HG03521 (cell line): ENCODE measurements at regions not wholly inside any gene's neighbourhood (a gene's known extent, or its start where the extent isn't known, plus 50 kb on each side); places are given as distances from the start of the nearest gene placed in this dataset.

Experiments
- ATAC-seq: cut with Tn5 transposase; IDR thresholded peaks from one replicate; pipeline ENCODE4 v1.9.1; 2021; ENCODE audit warnings: mild to moderate bottlenecking, moderate library complexity; ENCODE audit not compliant: unreplicated experiment

DNA sequence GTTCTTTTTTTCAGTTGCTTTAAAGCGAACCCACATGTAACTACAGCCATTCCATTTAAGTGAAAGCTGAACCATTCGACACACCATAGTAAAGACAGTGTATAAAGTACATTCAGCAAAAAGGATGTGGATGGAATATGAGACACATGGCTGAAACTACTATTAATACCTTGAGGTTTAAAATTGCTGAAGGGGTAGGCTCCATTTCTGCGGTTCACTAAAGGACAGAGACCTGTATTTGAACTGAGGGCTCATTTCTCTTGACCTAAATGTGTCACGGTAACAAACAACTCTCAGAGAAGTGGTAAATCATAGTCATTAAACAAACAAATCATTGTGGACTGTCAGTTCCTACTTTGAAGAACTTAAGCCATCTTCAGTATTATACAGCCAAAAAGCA, 1085.6 kb upstream of the TENM3 start:
- ATAC-seq, result no peak

DNA sequence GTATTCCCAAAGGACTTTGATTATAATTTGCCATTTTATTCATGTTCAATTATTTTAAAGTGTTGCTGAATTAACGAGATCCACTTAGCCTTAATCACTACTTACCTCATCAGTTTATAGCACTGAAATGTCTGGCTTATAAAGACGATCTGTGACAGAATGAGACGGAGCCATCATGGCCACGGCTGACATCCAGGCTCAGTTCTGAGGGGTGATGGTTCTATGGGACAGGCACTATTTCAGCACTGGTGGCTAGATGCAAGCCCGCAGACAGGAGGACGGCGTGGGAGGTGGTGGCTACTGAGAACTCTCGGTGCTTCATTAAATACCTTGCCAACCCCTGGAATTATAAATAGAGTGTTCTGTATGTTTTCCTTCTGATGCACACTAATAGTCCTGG, 1084.2 kb upstream of the TENM3 start:
- ATAC-seq, result no peak

DNA sequence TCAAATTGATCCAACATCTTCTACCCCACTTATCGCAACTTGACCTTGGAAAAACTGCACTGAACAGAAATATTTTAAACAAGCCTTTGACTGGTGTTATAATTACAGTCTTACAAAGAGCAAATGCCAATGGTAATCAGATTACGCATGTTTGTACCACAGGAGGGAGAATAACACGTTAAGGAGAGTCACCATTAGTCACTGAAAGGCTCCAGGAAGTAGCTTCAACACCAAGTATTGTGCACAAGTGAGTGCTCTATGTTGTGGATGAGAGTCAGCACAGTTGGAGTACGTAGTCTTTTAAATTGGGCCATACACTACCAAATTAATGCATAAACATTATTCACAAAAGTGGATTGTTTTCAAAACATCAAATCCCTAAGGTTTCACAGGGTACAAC, 1081.5 kb upstream of the TENM3 start:
- no peak for ATAC-seq

DNA sequence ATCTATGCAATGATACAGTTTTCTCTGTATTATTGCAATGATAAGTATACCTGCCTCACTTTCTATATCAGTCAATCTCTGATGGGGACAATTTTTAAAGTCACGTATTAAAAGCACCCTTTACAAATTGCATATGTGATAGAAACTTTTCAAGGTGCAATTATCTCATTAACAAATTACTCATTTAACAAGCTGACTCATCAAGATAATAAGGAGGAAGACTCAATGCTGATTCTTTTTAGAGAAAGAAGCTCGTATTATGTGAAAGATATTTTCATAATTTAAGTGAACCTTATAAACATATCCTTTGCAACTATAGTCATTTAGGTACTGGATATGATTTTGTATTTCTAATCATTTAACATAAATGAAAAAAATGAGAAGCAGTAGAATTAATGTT, 1080.9 kb upstream of the TENM3 start:
- ATAC-seq, result no peak

DNA sequence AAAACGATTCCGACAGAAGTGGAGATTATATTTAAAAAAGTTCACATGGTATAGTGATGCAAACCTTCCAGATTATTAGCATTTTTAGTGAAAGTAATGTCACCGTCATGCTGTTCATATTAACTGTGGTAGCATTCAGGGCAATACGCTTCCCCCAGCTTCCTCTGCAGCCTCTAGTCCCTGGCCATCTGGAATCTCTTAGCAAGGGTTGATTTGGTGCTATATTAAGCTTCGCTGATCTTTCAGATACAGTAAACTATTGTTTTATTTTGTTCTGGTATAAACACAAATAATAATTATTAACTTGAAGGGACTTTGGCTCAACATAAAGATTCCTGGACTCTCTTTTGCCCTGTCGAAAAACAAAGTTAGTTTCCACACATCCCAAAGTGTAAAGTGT, 1080.5 kb upstream of the TENM3 start:
- ATAC-seq, result no peak

DNA sequence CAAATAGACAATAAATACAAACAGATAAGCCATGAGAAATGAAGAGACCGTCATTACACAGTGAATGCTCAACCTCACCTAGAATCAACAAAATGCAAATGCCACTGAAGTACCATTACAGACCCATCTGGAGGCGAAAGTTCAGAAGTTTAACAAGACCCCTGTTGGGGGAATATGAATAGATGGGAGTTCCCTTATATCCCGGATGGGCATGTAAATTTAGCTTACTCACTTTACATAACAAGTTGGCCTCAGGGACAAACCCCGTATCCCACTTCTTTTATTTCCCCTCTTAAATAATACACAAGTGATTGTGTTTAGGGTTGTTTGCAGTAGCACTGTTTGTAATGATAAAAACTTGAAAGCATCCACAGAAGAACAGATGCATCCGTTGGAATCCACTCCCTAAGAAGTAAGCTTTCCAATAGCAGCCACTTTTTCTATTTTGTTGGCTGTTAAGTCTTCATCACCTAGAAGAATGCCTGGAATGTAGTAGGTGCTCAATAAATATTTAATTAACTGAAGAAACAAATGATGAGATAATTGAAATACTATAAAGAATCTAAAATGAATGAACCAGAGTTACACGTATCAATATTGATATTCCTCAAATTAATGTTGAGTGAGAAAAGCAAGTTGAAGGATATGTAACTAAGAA, 1076.3 kb upstream of the TENM3 start:
- no peak for ATAC-seq

DNA sequence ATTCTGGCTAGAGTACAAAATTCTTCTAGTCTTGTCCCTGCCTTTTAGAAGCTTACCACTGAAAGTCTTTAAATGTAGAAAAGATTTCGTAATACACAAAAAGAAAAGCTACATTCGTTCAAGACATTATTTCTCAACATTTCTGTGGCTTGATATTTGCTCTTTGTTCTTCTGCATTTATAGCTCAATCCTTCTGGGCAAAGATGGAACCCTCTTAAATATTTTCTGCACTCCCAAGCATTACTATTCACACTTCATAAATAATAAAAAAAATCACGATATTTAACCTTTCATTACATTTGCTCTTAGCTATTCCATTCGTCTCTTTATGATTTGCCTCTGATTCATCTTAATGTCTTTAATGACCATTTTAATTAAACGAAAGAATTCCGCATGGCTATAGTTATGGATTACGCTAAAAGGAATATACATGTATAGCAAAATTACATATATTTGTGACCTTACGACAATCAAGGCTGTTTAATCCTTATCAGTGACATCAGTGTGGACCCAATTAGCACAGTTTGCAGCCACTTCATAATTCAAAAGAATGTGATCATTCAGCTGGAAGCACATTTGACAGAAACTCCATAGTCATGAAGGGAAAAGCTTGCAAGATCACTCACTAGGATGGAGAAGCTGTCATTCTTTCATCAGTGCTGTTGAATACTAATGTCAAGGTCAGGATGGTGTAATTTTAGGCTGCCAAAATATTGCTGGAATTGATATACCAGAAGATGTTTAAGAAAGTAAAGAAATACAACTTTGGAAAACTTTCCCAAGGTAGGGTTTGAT, 1075.0 kb upstream of the TENM3 start:
- ATAC-seq, result no peak

DNA sequence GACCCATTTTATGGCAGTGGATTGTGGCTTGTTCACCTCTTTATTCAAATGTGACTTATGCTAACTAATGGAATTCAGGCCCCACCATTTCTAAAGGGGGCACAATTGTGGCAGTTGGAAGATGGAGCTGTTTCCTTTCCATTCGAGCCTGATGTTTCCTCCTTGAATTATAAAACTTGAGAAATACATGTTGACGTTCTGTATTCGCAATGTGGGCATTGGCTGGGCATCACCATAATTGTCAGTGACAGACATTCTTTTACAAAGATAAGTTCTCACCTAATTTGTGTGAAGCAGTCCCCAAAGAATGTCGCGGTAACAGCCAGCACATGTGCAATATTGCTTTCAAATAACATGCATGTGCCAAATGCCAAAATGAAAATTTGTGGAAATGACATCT, 1070.2 kb upstream of the TENM3 start:
- ATAC-seq, result no peak

DNA sequence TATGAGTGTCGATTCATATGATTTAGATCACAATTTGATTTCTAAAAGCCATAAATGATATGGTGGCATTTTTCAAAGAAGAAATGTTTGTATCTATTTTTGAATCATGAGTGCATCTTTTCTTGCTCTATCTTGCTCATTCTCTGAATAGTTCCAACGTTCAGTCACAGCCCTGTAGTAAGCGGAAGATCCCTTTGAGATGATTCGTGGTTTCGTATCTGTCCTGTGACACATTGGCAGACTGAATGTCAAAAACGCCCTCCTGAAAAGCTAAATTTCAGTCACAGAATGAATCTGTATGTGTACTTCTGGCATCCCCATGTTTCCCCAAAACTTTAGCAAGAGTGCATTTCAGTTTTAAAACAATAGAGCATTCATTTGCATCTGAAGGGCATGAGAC, 1066.9 kb upstream of the TENM3 start:
- ATAC-seq, result no peak

DNA sequence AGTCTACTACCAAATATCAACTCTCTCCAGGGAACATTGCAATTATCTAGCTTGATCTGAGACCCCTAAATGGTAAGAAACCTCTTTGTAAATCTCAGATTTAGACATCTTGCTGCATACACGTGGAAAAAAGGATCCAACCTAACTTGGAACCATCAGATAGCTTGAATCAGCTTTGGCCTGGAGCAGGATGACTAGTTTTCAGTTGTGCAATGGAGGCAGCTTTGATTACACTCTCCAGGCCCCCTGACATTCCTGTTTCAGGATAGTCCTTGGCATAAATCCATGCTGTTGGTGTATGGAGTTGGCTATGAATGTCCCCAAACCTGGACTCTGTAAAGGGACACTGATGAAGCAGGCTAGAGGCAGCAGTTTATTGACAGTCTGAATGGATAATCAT, 1061.9 kb upstream of the TENM3 start:
- ATAC-seq, result no peak

DNA sequence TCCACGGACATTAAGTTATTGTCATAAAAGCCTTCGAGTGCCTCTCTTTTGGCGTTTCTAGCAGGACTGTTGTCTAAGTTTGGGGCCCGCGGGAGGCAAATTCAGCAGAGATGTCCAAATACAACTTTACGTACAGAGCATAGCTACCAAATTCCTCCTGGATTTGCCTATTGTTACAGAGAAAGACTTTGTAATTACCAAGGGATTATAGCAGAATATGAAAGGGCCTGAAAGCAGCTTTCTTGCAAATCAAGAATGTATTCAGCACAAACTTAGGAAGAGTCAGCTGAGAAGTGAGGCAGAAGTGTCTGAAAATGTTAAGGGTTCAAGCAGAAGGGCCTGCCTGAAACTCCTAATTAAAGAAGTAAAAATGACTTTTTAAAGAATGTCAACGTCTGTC, 1053.5 kb upstream of the TENM3 start:
- ATAC-seq, result no peak

DNA sequence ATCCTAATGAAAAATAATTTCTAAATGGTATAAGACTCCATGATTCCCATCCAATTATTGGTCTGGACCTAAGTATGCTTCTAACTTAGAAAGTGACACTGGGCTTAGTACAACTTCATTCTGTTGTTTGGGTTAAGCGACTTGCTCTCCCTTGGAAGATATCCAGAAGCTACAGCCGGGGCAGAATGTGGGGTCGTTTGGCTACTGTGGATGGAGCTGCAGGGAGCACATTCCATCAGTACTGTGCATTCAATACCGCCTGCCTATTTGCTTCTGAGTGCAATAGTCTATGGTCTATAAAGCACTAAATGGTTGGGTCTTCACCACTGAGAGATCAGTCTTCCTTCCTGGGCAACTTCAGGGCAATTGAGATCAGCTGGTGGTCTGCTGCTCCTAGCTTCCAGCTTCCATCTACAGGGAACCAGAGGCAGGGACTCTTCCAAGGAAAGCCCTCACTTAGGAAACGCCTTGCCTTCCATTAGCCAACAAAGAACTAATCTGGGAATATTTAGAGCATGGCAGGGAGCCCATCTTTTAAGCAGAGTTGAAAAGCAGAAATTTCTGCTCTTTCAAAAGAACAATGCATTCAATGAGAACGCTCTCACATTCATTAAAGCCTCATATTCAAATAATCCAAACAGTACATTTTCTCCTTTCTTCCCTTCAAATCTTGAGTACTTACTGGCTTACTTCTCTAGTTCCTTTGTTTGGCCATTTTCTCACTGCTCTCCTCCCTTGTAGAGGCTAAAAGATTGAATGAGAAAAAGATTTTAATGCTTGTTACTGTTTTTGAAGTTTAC, 1049.9 kb upstream of the TENM3 start:
- ATAC-seq, result no peak

DNA sequence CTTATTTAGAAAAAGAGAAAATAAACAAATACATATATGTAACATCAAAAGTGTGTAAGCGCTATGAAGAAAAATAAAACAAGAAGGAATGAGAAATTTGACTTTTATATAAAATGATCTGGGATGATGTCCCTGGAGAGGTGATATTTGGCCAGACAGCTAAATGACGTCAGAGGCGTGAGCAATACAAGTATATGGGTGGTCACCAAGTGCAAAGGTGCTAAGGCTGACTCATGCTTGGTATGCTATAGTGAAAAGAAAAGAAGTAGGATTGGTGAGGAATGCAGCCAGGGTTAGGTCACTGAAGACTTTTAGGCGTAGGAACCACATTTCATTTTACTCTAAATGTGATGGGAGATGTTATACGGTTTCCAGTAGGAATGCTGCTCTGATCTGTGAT, 1049.1 kb upstream of the TENM3 start:
- ATAC-seq, result no peak

DNA sequence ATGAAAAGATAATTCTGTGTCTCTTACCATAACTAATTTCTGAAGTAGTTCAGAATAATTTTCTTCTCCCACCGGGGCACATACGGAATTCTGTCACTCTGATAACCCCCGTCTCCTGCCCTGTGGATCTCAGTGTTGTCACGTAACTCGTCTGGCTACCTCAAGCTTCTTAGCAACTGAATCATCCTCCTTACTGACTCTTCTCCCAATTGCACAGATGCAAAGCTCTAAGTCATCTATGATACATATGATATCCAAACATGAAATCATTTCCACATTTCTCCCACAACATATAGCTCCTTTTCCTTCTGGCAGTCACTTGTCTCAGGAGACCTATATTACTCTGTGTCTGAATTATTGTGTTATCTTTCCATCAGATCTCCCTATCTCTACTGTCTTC, 1043.1 kb upstream of the TENM3 start:
- ATAC-seq, result no peak

DNA sequence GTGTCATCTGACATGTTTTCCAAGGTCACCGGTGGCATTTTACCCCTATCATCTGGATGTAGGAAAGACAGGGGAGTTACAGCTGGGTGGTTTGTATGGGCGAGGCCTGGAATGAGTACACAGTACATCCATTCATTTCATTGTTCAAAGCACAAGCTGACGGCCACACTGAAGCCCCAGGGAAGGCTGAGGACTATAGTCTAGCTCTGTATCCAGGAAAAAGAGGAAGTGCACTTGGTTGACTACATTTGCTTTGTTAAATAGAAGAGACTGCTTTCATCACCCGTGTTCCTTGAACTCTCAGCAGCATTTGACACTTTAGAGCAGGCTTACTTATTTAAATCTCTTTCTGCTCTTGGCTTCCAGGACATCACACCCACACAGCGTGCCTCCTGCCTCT, 1041.0 kb upstream of the TENM3 start:
- ATAC-seq, result no peak

DNA sequence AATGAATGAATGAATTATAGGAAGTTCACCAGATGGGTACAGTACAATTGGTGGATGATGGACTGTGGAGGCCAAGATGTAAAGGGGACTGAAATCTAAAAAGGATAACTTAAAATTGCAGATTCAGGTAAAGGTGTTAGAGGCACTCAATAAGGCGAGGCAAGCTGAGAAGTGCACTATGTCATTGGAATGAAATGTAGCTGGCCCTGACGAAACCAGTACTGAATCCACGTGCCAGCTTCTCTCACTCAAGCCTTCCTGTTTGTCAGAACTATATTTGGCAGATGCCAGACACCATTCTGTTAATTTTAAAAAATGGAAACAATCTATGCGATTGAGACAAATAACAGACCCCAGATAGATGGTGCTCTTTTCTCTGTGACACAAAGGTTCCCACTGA, 1039.1 kb upstream of the TENM3 start:
- no peak for ATAC-seq

DNA sequence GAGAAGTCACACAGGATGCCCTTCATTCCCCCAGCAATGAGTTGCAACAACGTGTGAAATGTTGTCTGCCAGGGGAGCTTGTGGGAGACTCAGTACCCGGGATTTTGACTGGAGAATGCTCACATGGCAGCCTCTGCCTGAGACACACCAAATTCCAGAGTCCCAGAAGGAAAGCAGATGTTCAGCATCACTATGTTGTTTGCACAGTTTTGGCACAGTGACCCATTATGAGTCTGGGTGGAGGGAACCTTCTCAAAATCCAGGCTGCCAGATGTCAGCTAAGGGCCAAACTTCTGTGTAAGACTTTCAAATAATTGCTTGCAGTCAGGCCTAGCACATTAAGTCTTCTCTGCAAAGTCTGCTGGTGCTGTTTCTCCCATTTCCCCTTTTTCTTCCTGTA, 1029.7 kb upstream of the TENM3 start:
- no peak for ATAC-seq

DNA sequence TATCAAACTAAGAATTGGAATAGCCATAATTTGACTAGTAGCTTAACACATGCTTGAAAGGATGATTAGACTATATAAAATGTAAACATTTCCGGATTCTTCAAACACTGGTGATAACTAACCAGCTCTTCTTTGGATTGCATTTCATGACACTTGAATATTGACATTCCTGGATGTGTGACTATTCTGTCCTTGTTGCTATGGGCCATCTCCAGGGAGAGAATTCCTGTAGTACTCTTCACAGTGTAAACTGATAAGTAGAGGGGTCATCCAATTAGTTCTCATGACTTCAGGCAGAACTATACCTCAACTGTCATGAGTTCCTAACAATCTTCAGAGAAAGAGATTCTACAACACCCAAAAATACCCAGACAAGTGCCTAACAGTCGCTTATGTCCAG, 1026.7 kb upstream of the TENM3 start:
- no peak for ATAC-seq

DNA sequence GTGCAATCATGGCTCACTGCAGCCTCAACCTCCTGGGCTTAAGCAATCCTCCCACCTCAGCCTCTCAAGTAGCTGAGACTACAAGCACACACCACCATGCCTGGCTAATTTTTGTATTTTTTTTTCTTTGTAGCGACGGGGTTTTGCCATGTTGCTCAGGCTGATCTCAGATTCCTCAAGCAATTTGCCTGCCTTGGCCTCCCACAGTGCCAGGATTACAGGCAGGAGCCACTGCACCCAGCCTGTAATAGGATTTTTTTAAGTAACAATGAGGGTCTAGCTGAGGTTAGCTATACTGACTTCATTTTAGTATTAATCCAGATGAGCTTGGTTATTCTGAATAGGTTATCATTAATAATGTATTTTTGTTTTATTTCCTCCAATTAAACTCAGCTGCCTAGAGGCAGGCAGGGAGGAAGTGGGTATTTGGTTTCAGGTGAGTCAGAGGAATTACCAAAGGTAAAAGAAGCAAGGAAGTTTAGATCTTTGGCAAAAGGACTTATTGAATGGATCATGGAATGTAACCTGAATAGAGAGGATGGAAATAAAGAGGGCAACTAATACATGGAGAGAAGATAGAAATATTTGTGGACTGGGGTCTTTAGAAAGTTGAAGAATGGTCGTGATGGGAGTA, 1023.3 kb upstream of the TENM3 start:
- no peak for ATAC-seq

DNA sequence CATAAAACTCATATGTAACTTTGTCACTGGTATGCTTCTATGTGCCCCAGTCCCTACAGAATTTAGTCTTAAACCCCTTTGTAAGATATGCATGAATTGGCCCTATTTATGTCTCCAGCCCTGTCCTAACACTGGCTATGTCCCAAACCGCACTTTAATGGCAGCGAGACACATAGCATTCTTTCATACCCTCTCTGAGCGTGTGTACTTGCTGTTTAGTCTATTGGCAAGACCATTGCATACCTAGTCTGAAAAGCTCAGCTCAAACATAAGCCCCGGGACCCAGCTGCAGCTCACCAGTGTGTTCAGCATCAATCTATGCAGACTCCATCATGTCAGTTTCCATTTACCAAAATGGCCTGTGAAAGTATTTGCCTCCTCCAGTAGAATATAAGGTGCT, 1018.4 kb upstream of the TENM3 start:
- ATAC-seq, result no peak

DNA sequence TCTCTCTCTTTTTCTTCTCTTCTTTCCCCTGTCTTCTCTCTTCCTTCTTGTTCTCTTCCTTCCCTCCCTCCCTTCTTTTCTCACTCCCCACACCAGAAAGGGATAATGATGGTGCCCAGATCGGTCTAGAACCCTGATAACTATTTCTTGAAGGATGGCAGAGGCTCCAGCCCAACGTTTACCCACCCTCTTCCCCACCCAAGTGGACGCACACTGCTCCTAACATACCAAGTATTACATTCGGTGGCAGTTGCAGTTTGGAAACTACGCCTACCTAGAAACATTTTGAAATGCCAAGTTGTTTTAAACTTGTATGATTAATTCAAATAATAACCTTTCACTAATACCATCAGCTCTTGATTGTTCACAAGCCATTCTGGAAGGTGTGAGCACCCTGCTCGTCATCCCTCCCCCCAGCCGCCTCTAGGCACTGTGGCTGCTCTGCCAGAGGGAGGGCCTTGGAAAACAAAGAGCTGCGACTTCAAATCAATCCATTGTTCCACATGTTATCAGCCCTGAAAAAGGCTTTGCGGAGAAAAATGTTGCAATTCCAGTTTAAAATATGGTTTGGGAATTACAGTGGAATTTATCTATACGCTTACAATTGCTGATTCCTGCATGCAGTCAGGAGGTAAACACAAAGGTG, 1017.5 kb upstream of the TENM3 start:
- ATAC-seq, result no peak
